ENCODE measurements at regions not wholly inside any gene's neighbourhood (a gene's known extent, or its start where the extent isn't known, plus 50 kb on each side); places are given as distances from the start of the nearest gene placed in this dataset.

GRCh38 chr6:82573254-82573972, 209.8 kb downstream of the TPBG start:
- H3K36me3 ChIP-seq (ENCODE audit: control insufficient read depth in 1 of 2, insufficient read depth in 2 of 2, low read length in 2 of 2), result no peaks in the 10 kb centered on the region
- no peak overlapping the region for H3K4me3 ChIP-seq (replicated peaks in 1 of 2; ENCODE audit: low read depth in 1 of 2, low read length in 2 of 2)
- no peaks in the 10 kb centered on the region for H3K79me2 ChIP-seq (ENCODE audit: insufficient read depth, low read length)
- peaks cover 0 to 2% of the 10 kb centered on the region in 2 experiments; a peak in 2 of 4 replicates for H3K9me3 ChIP-seq (ENCODE audit: control insufficient read depth in 1 of 2, insufficient read depth in 1 of 2, low read depth in 1 of 2, low read length in 2 of 2)
- no peaks in the 10 kb centered on the region for H3K4me1 ChIP-seq (ENCODE audit: control insufficient read depth in 1 of 2, insufficient read depth in 2 of 2, low read length in 2 of 2)
- H3K27ac ChIP-seq (ENCODE audit: low read depth, low read length), result no peak overlapping the region
- no peak overlapping the region for H3K4me2 ChIP-seq (ENCODE audit: low read length)
- no peak overlapping the region for H3K9ac ChIP-seq (ENCODE audit: low read length)
- BruUV-seq (replicated peaks), result no TSS peak
- intact Hi-C loops (cut with micrococcal nuclease), result no loop called here
- no peaks in the 10 kb centered on the region for H3K27me3 ChIP-seq (ENCODE audit: insufficient read depth, low read length)
- CTCF ChIA-PET, result no interaction called here
- ATAC-seq (no peak), DNase-seq (ENCODE audit: low read depth, low spot score) (no peak)
- RAD21 ChIA-PET (ENCODE audit: low non-redundant PET in 1 of 2, low total read pairs in 2 of 2, uncharacterized antibody in 2 of 2, unreplicated experiment in 2 of 2), result no interaction called here
- POLR2A ChIA-PET, result no interaction called here
- no peaks in the 10 kb centered on the region for H4K20me1 ChIP-seq (ENCODE audit: insufficient read depth)
- no peak overlapping the region for H2AFZ ChIP-seq (ENCODE audit: low read depth, low read length, poor library complexity, severe bottlenecking)
- TF ChIP-seq ZFX (IDR thresholded peaks at IDR 0.05) (no peak), RAD21 (IDR thresholded peaks at IDR 0.05; ENCODE audit: low read depth) (no peak), ELF1 (IDR thresholded peaks at IDR 0.05; ENCODE audit: borderline replicate concordance, low read depth) (no peak)
- no peaks in the 10 kb centered on the region for H3K9me2 ChIP-seq (ENCODE audit: insufficient read depth)

GRCh38 chr6:82576284-82576683, 212.7 kb downstream of the TPBG start:
- Histone ChIP-seq H3K36me3 (ENCODE audit: control insufficient read depth in 1 of 2, insufficient read depth in 2 of 2, low read length in 2 of 2) (no peaks in the 10 kb centered on the region), H3K9ac (ENCODE audit: low read length) (no peak overlapping the region), H4K20me1 (ENCODE audit: insufficient read depth) (no peaks in the 10 kb centered on the region), H3K27ac (ENCODE audit: low read depth, low read length) (no peak overlapping the region), H3K27me3 (ENCODE audit: insufficient read depth, low read length) (no peaks in the 10 kb centered on the region), H3K9me2 (ENCODE audit: insufficient read depth) (no peaks in the 10 kb centered on the region), H3K4me2 (ENCODE audit: low read length) (no peak overlapping the region), H3K9me3 (ENCODE audit: control insufficient read depth in 1 of 2, insufficient read depth in 1 of 2, low read depth in 1 of 2, low read length in 2 of 2) (peaks cover 0 to 2% of the 10 kb centered on the region in 2 experiments; a peak in 2 of 4 replicates), H3K4me1 (ENCODE audit: control insufficient read depth in 1 of 2, insufficient read depth in 2 of 2, low read length in 2 of 2) (no peaks in the 10 kb centered on the region), H2AFZ (ENCODE audit: low read depth, low read length, poor library complexity, severe bottlenecking) (no peak overlapping the region), H3K79me2 (ENCODE audit: insufficient read depth, low read length) (no peaks in the 10 kb centered on the region), H3K4me3 (replicated peaks in 1 of 2; ENCODE audit: low read depth in 1 of 2, low read length in 2 of 2) (no peak overlapping the region)
- TF ChIP-seq EZH2 (IDR thresholded peaks at IDR 0.05) (no peak), POLR2AphosphoS5 (IDR thresholded peaks at IDR 0.05; ENCODE audit: low read depth, low read length) (no peak), EGR1 (IDR thresholded peaks at IDR 0.05; ENCODE audit: low read depth) (no peak), CEBPB (IDR thresholded peaks at IDR 0.05; ENCODE audit: low read depth) (no peak), EZH2phosphoT487 (IDR thresholded peaks at IDR 0.05; ENCODE audit: borderline replicate concordance) (no peak)
- intact Hi-C loops (cut with micrococcal nuclease), result no loop called here
- ChIA-PET POLR2A (no interaction called here), RAD21 (ENCODE audit: low non-redundant PET in 1 of 2, low total read pairs in 2 of 2, uncharacterized antibody in 2 of 2, unreplicated experiment in 2 of 2) (no interaction called here), CTCF (no interaction called here)
- no TSS peak for BruUV-seq (replicated peaks)
- DNase-seq (ENCODE audit: low read depth, low spot score), result no peak
- no peak for ATAC-seq
